GM19395 (cell line): ENCODE measurements at regions not wholly inside any gene's neighbourhood (a gene's known extent, or its start where the extent isn't known, plus 50 kb on each side); places are given as distances from the start of the nearest gene placed in this dataset.

Experiments
- ATAC-seq: cut with Tn5 transposase; IDR thresholded peaks from one replicate; pipeline ENCODE4 v1.9.1; 2021; ENCODE audit warnings: mild to moderate bottlenecking, moderate library complexity; ENCODE audit not compliant: unreplicated experiment

DNA sequence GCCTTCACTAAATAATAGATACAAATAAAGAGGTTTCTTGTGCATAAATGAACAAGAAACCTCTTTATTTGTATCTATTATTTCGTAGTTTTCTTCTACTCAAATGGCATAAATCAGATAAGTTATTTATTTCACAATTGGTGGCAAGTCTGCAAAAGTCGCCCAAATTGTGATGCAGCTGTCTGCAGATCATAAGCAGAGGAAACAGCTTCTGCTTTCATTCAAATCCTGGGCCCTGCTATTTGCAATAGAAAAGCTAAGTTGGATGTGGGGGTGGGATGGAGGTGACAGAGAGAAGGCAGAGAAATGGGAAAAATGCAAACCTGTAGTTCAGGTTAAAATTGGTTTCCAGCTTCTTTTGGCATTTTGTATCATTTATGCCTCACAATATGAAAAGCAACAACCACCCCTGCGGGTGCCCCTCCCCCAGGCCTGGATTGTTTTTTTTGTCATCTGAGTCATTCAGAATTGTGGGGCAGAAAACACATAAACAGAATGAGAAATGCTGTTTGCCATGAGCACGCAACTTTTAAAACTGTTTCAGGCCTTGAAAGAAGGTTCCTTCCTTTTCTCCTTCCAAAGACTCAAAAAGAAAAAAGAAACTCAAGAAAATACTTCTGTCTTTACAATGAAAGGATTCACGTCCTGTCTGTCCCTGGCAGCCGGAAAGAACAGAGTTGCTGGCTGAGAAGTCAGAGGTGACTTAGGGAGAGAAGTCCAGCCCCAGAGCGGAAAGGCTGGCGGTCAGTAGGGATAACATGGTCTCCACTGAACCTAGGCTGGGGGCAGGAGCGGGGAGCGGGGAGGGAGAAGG lies 132.9 kb downstream of the BAMBI start:
- ATAC-seq: no peak

DNA sequence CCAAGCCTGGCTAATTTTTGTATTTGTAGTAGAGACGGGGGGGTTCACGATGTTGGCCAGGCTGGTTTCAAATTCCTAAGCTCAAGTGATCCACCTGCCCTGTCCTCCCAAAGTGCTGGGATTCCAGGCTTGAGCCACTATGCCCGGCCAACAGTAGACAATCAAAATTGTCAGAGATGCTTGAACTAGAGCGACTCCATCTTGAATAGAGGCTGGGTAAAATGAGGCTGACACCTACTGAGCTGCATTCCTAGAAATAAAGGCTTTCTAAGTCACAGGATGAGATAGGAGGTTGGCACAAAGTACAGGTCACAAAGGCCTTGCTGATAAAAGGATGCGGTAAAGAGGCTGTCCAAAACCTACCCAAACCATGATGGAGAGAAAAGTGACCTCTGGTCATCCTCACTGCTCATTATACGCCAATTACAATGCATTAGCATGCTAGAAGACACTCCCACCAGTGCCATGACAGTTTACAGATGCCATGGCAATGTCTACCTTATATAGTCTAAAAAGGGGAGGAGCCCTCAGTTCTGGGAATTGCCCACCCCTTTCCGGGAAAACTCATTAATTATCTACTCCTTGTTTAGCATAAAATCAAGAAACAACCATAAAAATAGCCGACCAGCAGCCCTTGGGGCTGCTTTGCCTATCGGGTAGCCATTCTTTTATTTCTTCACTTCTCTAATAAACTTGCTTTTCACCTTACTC lies 134.5 kb downstream of the BAMBI start:
- no peak for ATAC-seq

DNA sequence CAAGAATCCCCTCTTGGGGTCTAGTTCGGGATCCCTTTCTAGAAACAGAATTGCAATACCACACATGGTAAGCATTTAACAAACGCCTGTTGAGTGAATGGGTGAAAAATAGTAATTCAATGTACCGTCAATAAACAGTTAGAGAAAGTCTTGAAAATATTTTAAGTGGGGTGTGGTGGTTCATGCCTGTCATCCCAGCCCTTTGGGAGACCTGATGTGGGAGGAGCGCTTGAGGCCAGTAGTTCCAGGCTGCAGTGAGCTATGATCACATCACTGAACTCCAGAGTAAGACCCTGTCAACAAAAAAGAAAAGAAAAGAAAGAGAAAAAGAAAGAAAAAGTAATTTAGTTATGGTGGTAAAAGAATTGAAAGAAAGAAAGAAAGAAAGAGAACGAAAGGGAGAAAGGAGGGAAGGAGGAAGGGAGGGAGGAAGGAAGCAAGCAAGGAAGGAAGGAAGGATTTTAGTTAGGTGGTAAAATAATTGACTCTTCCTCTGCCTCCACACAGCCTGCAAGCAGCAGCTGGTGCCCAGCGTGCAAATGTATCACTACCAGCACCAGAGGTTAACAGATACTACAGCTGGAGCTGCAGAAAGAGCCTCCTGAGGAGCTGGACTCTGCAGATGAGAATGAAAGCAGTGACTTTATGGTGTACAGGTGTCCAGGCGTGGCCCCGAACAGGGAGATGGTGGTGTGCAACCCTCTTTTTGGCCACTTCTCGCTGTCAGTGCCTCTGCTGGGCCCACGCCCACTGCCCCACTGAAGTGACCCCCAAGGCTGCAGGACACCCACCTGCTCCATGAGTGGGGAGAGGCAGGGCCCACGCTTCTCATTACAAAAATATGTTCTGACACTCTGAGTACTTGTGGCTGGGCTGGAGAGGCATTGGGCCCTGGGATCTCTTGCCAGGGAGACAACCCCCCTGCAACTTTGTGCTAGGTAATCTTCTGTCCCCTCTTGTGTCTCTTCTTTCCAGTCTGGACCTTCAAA lies 135.4 kb downstream of the BAMBI start:
- ATAC-seq: no peak

DNA sequence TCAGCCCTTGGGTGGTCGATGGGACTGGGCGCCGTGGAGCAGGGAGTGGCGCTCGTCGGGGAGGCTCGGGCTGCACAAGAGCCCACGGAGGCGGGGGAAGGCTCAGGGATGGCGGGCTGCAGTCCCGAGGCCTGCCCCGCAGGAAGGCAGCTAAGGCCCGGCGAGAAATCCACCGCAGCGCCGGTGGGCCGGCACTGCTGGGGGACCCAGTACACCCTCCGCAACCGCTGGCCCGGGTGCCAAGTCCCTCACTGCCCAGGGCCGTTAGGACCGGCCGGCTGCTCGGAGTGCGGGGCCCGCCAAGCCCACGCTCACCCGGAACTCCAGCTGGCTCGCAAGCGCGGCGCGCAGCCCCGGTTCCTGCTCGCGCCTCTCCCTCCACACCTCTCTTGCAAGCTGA lies 138.4 kb downstream of the BAMBI start:
- ATAC-seq: no peak

DNA sequence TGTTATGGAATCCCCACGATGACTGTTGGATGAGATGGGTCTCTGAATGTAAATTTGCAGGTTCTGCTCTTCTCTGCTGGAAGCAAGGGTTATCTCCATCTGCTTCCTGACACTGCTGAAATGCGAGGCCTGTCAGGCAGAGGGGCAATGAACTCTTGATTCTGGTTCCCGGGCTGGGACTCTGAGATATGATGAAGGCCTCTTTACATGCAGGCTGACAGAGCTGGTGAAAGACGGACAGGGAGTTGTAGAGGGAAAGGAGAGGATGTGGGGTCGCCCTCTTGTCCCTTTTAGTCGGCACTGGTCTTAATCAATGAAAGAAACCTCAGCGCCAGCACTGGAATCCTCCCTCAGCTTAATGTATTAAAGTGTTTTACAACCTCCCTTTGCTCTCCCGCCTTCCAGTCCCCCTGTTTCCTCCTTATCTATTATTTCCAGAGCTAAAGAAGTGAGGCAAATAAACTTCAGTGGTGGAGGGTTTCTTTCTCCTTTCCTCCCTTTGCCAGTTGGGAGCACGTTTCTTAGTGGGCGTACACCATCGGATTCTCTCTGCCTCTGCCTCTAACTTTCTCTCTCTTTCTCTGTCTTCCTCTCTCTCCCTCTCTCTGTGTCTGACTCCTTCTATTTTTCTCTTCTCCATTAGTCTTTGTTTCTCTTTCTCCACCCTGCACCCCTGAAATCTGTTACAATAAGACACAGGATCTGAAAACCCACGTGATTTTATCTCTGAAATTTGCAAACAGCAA lies 145.6 kb downstream of the BAMBI start:
- no peak for ATAC-seq

DNA sequence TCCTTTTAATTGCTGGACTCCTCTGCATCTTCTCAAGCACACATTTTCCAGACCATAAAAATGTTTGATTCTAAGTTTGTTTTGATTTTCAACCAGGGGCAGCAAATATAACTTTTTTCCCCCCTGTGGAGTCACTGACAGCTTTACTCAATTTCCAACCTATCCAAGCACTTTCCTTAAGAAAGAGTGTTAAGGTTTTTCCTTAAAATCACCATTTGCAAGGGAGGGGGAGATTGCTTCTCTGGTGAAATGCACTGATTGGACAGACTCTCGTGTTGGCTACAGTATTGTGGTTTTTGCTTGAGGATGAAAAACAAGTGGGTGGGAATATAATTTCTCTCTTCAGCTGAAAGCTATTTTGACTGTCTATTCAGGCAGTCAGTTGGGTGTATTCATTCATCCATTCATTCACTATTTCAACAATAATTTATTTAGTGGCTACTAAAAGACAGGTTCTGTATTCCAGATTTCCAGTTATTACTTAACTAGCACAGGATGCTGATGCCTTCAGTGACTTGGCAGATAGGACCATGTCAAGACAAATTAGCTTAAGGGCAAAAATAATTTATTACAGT lies 146.3 kb downstream of the BAMBI start:
- no peak for ATAC-seq

DNA sequence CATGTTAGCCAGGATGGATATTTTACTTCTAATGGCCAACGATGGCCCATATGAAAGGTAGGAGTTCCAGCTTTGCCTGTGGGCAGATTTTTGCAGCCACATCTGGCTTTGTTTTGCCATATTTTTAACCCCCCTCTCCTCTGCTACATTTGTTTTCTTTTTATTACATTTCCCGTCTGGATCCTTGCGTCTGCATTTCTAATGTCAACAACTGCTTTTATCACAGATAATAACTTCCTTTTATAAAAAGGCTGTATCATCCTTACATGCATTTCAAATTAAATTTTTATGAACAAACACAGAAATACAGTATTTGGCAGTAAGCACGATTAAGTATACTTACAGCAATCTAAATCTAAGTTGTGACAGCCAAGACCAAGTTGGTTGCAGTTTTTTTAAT lies 156.0 kb downstream of the BAMBI start:
- ATAC-seq: no peak

DNA sequence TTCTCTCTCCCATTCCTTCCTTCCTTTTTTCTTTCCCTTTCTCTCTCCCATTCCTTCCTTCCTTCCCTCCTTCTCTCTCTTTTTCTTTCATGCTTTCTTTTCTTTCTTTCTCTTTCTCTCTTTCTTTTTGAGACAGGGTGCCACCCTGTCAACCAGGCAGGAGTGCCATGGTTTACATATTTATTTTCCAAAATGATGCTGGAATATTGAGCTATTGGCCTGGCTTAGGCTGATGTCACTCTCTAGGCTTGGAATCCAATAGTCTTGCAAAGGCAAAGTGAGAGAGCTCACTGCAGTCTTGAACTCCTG lies 159.1 kb downstream of the BAMBI start:
- no peak for ATAC-seq

DNA sequence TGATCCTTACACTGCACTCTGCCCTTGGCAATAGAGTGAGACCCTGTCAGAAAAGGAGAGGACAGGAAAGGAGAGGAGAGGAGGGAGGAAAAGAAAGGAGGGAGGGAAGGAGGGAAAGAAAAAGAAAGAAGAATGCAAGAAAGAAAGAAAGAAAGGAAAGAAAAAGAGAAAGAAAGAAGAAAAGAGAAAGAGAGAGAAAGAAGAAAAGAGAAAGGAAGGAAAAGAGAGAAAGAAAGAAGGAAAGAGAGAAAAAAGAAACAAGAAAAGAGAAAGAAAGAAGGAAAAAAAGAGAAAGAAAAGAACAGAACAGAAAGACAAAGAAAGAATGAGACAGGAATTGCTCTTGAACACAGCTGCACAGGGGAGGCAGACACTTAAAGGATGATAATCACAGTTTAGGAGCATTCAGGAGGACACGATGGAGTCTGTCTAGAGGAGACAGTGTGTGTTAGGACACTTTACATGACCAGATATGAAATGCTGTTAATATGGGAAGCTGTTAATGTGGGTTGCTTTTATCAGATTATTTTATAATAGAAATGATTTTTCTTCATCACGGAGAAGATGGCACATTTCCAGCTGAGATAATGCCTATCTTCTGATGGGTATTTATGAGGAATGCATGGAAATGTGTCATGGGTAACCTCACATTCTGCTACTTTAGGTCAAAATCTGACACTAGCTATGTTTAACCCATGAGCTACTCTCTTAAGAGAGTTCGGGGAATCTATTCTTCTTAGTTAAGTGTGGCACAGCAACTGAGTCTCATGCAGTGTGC lies 160.5 kb downstream of the BAMBI start:
- ATAC-seq: no peak

DNA sequence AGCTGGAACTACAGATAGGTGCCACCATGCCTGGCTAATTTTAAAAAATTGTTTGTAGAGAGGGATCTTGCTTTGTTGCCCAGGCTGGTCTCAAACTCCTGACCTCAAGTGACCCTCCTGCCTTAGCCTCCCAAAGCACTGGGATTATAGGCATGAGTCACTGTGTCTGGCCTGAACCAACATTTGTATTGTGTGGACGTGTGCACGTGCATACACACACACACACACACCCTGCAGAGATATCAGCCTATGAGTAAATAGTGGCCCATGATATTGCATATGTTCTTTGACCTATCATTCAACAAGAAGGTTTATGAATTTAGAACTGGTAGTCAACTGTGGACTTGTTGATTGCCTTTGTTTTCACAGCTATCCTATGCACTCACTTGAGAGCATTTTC lies 161.6 kb downstream of the BAMBI start:
- ATAC-seq: no peak

DNA sequence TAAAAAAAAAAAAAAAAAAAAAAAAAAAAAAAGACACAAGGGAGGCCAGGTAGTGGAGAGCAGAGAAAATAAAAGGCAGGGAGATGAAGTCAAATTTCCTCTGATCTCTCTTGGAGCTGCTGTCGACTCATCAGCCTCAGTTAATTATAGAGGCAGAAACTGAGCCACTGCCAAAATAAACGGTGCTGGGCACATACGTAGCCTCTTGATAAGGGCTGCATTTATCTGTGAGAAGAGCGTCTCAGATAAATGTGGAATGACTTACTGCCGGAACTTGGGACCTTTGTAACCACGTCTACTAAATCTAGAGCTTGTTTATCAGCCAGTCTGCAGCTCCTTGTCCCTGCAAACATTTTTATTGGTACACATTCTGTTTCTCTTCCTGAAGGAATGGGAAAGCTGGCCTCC lies 162.3 kb downstream of the BAMBI start:
- ATAC-seq: no peak

DNA sequence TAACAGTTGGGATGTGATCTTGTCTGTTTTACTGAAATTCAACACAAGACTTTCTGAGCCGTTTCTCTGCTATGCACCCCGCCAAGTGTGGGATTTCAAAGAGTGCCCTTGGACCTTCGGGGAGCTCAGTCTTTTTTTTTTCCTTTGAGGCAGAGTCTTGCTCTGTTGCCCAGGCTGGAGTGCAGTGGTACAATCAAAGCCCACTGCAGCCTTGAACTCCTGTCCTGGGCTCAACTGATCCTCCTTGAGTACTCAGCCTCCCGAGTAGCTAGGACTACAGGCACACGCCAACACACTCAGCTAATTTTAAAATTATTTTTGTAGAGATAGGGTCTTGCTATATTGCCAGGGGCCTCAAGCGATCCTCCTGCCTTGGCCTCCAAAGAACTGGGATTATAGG lies 162.9 kb downstream of the BAMBI start:
- no peak for ATAC-seq

DNA sequence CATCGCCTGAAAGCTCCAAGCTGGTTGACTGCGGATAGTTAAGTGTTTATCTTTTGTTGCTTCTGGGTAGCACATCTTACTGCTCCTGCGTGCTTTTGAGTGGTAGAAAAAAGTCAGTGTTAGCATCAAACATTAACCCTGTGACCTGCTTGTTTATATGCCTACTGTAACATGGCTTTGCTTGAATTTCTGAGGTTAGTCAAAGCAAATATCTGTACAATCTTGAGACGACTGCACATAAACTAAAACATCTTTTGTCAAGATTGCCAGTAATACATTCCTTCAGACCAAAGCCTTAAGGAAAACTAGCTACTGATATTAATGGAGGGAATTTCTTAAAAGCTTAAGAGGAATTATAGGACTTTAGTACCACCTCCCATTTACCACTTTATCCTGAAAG lies 163.7 kb downstream of the BAMBI start:
- ATAC-seq: no peak

DNA sequence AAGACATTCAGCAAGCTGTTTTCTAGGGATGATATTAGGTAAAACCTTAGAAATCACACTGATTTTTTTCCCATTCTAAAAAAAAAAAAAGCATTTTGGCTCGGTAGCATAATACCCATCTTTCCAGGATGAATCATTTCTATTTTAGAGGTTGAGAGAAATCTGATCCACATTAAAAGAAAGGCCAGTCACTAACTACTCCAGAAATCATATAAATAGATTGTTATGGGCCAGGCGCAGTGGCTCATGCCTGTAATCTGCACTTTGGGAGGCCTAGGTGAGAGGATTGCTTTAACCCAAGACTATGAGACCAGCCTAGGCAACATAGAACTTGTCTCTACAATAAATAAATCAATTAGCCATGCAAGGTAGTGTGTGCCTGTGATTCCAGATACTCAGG lies 164.3 kb downstream of the BAMBI start:
- no peak for ATAC-seq

DNA sequence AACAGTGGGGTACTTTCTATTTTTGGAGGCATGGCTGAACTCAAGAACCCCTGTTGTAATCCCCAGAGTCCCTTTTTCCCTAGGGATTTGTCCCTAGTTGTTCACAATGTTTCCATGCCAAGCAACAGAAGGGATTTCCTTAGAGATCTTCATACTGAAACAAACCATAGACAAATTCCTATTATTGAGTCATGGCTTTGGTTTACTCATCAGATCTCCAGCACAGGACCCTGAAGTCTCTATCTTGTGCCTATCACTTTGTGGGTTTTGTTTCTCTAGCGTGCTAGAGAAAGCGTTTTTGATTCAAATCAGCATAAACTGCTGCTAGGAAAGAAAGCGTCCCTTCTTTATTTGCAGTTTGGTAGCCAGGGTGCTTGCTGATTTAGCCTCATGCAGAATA lies 165.0 kb downstream of the BAMBI start:
- ATAC-seq: no peak

DNA sequence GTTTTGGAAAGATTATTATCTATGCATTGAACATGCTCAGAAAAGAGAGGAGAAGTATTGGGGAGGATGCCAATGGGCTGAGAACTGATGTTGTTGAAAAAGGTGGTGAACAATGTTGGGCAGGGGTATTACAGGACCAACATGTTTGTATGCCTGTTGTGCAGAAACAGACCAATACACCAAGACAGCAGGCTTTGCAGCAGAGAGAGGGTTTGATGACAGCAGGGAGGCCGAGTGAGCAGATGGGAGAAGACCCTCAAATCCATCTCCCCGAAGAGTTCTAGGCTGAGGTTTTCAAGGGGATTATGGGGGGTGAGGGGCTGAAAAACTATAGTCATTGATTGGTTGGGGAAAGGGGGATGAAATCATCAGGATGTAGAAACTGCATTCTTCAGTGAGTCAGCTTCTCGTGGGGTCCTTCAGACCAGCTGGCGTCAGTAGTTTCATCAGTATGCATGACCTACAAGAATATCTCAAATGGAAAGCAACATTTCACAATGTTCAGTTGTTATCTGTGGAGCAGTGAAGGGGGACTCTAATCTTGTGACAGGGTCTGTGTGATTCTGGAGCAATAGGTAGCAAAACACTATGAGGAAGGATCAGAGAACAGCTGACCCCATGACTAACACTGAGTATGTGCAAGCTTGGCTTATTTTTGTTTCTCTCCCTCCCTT lies 167.8 kb downstream of the BAMBI start:
- ATAC-seq: no peak

DNA sequence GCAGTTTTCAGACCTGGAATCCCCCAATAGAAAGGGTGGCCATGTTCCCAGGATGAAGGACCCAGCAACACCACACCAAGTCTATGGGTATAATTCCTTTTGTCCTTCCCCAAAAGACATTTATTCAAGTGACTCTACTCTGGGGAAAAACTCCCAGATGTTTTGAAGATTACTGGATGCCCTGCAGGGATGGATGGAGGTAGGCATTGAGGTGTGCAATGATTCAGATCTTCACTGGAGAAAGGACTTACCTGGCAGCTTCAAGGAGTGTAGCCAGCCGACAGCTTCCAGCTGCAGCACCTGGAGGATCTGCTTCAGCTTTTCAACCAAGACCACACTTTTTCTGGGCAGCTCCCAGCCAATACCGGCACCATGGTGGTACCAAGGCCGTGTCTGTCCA lies 172.0 kb downstream of the BAMBI start:
- no peak for ATAC-seq

DNA sequence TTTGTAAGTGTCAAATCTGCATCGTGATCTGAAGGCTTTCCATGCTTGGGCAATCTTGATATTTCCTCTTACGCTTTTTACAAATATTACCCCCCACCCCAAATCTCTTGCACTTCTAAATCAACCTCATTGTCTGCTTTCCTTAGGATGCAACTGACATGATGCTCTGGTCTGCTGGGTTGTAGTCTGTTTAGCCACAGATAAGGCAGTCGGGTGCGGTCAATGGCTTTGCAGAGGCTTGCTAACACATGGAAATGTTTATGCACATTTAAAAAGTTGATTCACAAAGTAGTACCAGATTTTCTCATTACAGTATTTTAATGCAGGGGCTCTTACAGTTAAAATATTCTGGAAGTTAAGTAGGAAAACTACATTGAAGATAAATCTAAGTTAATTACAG lies 172.5 kb downstream of the BAMBI start:
- no peak for ATAC-seq

DNA sequence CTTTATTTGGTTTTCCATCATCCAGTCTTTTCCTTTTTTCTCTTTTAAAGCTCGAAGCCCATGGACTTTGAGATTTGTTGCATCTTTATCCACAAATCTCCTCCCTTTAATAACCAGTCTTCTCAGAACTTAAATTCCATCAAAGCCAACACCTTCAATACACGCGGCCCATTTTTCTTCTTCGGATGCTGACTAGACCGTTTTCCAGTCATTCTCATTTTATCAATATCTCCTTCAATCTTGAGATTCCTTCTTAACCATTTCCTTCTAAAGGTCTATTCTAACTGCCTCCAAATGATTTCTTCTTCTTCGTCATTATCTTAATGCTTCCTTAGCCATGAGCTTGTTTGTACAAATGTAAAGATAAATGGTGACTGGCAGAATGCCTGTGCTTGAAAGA lies 173.5 kb downstream of the BAMBI start:
- no peak for ATAC-seq
